ENCODE measurements at regions not wholly inside any gene's neighbourhood (a gene's known extent, or its start where the extent isn't known, plus 50 kb on each side); places are given as distances from the start of the nearest gene placed in this dataset.

- TF ChIP-seq, protein P1, sequence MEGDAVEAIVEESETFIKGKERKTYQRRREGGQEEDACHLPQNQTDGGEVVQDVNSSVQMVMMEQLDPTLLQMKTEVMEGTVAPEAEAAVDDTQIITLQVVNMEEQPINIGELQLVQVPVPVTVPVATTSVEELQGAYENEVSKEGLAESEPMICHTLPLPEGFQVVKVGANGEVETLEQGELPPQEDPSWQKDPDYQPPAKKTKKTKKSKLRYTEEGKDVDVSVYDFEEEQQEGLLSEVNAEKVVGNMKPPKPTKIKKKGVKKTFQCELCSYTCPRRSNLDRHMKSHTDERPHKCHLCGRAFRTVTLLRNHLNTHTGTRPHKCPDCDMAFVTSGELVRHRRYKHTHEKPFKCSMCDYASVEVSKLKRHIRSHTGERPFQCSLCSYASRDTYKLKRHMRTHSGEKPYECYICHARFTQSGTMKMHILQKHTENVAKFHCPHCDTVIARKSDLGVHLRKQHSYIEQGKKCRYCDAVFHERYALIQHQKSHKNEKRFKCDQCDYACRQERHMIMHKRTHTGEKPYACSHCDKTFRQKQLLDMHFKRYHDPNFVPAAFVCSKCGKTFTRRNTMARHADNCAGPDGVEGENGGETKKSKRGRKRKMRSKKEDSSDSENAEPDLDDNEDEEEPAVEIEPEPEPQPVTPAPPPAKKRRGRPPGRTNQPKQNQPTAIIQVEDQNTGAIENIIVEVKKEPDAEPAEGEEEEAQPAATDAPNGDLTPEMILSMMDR (IDR thresholded peaks at IDR 0.05), result no peak
- TF ChIP-seq POLR2A (IDR thresholded peaks at IDR 0.05), result no peak
Observed at GRCh38 chr5:54894957-54895815, 90.2 kb downstream of the ESM1 start.

Measured in Peyer's patch (tissue), 4 donors.